SU-DHL-6 (cell line): ENCODE measurements at regions not wholly inside any gene's neighbourhood (a gene's known extent, or its start where the extent isn't known, plus 50 kb on each side); places are given as distances from the start of the nearest gene placed in this dataset.

ENCODE experiments used
- H2AFZ ChIP-seq: fragments of 200-600 bp; sonication (generic); 2 replicates; pipeline ENCODE4 v1.6.1; 2014; ENCODE audit warnings: low read depth, mild to moderate bottlenecking, moderate library complexity, mixed read lengths, antibody characterized with exemption, low read length; ENCODE audit not compliant: severe bottlenecking
- H3F3A ChIP-seq: fragments of 200-600 bp; shearing (Covaris generic); 2 replicates; pipeline ENCODE4 v1.6.0; 2016; ENCODE audit warnings: antibody characterized with exemption, mild to moderate bottlenecking; ENCODE audit not compliant: insufficient read depth
- H3K27ac ChIP-seq: fragments of 200-600 bp; sonication (generic); 2 replicates; pipeline ENCODE4 v1.5.1; 2016; ENCODE audit warnings: low read depth, mild to moderate bottlenecking, low read length, moderate library complexity, mixed read lengths
- H3K27me3 ChIP-seq: fragments of 200-600 bp; sonication (generic), shearing (Covaris generic); 2 replicates; pipeline ENCODE4 v1.6.0; 2014; ENCODE audit warnings: mild to moderate bottlenecking, low read length
- H3K36me3 ChIP-seq: fragments of 200-600 bp; sonication (generic); 2 replicates; pipeline ENCODE4 v1.6.1; 2014; ENCODE audit warnings: mild to moderate bottlenecking, low read length, mixed read lengths
- H3K4me2 ChIP-seq: fragments of 300-600, 200-600 bp; shearing (Covaris generic), sonication (generic); 2 replicates; pipeline ENCODE4 v1.6.0; 2014; ENCODE audit warnings: low read length, low read depth, mild to moderate bottlenecking; ENCODE audit not compliant: poor library complexity, severe bottlenecking
- H3K4me3 ChIP-seq: fragments of 200-600 bp; sonication (generic); 2 replicates; pipeline ENCODE4 v1.5.1; 2014; ENCODE audit warnings: antibody characterized with exemption, low read length, mild to moderate bottlenecking, mixed read lengths; ENCODE audit not compliant: insufficient read depth, poor library complexity, severe bottlenecking
- H3K79me2 ChIP-seq: fragments of 200-600 bp; sonication (generic); 2 replicates; pipeline ENCODE4 v1.6.1; 2014; ENCODE audit warnings: mild to moderate bottlenecking, low read length, moderate library complexity; ENCODE audit not compliant: insufficient read depth
- H3K9ac ChIP-seq: fragments of 200-600 bp; sonication (generic); 2 replicates; pipeline ENCODE4 v1.7.0; 2014; ENCODE audit warnings: mild to moderate bottlenecking, low read length
- H3K9me2 ChIP-seq: fragments of 200-600 bp; sonication (generic); replicated peaks from 2 replicates; pipeline ENCODE4 v1.6.1; 2014; ENCODE audit warnings: low read length; ENCODE audit not compliant: insufficient read depth
- H3K9me3 ChIP-seq: fragments of 200-600 bp; sonication (generic); 2 replicates; pipeline ENCODE4 v1.6.1; 2014; ENCODE audit warnings: low read length, mixed read lengths; ENCODE audit not compliant: insufficient read depth
- H4K20me1 ChIP-seq: fragments of 200-600 bp; sonication (generic); 2 replicates; pipeline ENCODE4 v1.6.1; 2014; ENCODE audit warnings: low read depth, mild to moderate bottlenecking, antibody characterized with exemption, low read length, moderate library complexity, mixed read lengths
- CTCF ChIP-seq: fragments of 200-600 bp; sonication (generic); IDR thresholded peaks from one replicate; pipeline ENCODE4 v1.5.1; 2017; ENCODE audit warnings: antibody characterized with exemption, mild to moderate bottlenecking, low read length, moderate library complexity; ENCODE audit not compliant: insufficient read depth, poor library complexity, severe bottlenecking
- EZH2phosphoT487 ChIP-seq: fragments of 200-600 bp; sonication (generic), shearing (Covaris generic); conservative IDR thresholded peaks from 2 replicates; pipeline ENCODE4 v1.6.1; 2018; ENCODE audit warnings: mild to moderate bottlenecking, antibody characterized with exemption, low read length, moderate library complexity, mixed read lengths

GRCh38 chr5:19322716-19323485 is 665.1 kb downstream of the CDH18 start:
- peak overlapping the region; percentile 62 for H2AFZ ChIP-seq
- no peak overlapping the region for H3K4me2 ChIP-seq
- H3K27me3 ChIP-seq = no peaks in the 10 kb centered on the region
- H3K9me2 ChIP-seq = no peaks in the 10 kb centered on the region
- H3K79me2 ChIP-seq = no peaks in the 10 kb centered on the region
- H3F3A ChIP-seq = no peaks in the 10 kb centered on the region
- no peaks in the 10 kb centered on the region for H3K9me3 ChIP-seq
- H4K20me1 ChIP-seq = no peaks in the 10 kb centered on the region
- no peak overlapping the region for H3K4me3 ChIP-seq
- H3K9ac ChIP-seq = no peak overlapping the region
- no peak overlapping the region for H3K27ac ChIP-seq
- H3K36me3 ChIP-seq = no peaks in the 10 kb centered on the region
- no peak for TF ChIP-seq CTCF
- no peak for TF ChIP-seq EZH2phosphoT487

GRCh38 chr5:19334278-19334677 is 653.7 kb downstream of the CDH18 start:
- 0 out of 2 replicates have a peak, but pooled peaks cover 6% of the 10 kb centered on the region for H3K9me3 ChIP-seq
- no peaks in the 10 kb centered on the region for H3K36me3 ChIP-seq
- H3K4me3 ChIP-seq = no peak overlapping the region
- peak overlapping the region; percentile 20 for H2AFZ ChIP-seq
- H3K4me2 ChIP-seq = no peak overlapping the region
- H3K27ac ChIP-seq = no peak overlapping the region
- no peak overlapping the region for H3K9ac ChIP-seq
- H3F3A ChIP-seq = no peaks in the 10 kb centered on the region
- H4K20me1 ChIP-seq = no peaks in the 10 kb centered on the region
- H3K79me2 ChIP-seq = no peaks in the 10 kb centered on the region
- no peaks in the 10 kb centered on the region for H3K27me3 ChIP-seq
- TF ChIP-seq EZH2phosphoT487 = no peak
- TF ChIP-seq CTCF = no peak
- no peaks in the 10 kb centered on the region for H3K9me2 ChIP-seq

- H3K79me2 ChIP-seq = no peaks in the 10 kb centered on the region
These were observed 645.1 kb downstream of the CDH18 start for GRCh38 chr5:19342942-19343341.

More at GRCh38 chr5:19342942-19343341, 645.1 kb downstream of the CDH18 start:
- Histone ChIP-seq H3K27me3 (no peaks in the 10 kb centered on the region), H2AFZ (peak overlapping the region; percentile 44), H3F3A (no peaks in the 10 kb centered on the region), H3K9me3 (peaks cover 11% of the 10 kb centered on the region; the same call in 1 of the 2 replicates), H3K4me3 (no peak overlapping the region), H3K9ac (no peak overlapping the region), H3K9me2 (no peaks in the 10 kb centered on the region), H3K36me3 (no peaks in the 10 kb centered on the region; the same call in none of the 2 replicates), H4K20me1 (no peaks in the 10 kb centered on the region), H3K4me2 (no peak overlapping the region), H3K27ac (no peak overlapping the region)
- no peak for TF ChIP-seq EZH2phosphoT487
- no peak for TF ChIP-seq CTCF
